ENCODE measurements at regions not wholly inside any gene's neighbourhood (a gene's known extent, or its start where the extent isn't known, plus 50 kb on each side); places are given as distances from the start of the nearest gene placed in this dataset.

DNA sequence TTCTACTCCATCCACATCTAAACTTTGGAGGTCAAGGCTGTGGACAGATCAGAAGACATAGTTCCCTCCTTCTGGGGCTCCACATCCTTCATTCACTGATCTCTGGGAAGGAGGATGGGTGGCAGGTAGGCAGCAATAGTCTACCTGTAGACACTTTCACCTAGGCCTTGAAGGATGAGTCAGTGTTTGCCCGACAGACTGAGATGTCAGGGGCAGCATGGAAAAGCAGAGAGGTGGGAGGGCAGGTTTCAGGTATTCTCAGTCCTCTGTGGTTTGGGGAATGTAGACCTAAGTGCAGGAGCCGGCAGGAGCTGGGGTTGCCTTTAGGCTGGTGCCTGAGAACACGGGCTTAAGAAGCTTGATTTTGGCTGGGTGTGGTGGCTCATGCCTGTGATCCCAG lies 171.9 kb upstream of the ZNF267 start:
- H3K4me3 ChIP-seq (replicated peaks in 1 of 2; ENCODE audit: low read depth in 2 of 2, low read length in 2 of 2) = no peak overlapping the region
- TF ChIP-seq, protein P1, sequence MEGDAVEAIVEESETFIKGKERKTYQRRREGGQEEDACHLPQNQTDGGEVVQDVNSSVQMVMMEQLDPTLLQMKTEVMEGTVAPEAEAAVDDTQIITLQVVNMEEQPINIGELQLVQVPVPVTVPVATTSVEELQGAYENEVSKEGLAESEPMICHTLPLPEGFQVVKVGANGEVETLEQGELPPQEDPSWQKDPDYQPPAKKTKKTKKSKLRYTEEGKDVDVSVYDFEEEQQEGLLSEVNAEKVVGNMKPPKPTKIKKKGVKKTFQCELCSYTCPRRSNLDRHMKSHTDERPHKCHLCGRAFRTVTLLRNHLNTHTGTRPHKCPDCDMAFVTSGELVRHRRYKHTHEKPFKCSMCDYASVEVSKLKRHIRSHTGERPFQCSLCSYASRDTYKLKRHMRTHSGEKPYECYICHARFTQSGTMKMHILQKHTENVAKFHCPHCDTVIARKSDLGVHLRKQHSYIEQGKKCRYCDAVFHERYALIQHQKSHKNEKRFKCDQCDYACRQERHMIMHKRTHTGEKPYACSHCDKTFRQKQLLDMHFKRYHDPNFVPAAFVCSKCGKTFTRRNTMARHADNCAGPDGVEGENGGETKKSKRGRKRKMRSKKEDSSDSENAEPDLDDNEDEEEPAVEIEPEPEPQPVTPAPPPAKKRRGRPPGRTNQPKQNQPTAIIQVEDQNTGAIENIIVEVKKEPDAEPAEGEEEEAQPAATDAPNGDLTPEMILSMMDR (IDR thresholded peaks at IDR 0.05; ENCODE audit: low read depth, low read length) = no peak
- no peak for DNase-seq (ENCODE audit: low read depth in 2 of 2)

DNA sequence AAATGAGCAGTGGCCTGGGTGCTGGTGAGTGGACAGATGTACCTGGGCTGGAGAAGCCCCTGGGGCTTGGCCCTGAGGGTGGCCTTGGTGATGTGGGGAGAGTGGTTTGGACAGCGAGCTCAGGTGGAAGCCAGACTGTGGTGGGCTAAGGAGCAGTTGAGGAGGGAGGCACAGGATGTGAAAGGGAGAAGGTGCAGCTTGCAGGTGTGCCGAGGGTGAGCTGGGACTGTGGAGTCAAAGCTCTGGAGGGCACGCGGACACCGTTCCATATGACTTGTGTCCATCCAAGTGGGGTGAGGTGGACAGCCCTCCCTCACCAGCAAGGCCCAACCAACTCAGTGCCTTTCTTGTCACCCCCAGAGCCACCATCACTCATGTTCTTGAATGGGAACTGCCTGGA lies 170.8 kb upstream of the ZNF267 start:
- no peak overlapping the region for H3K4me3 ChIP-seq (replicated peaks in 1 of 2; ENCODE audit: low read depth in 2 of 2, low read length in 2 of 2)
- no peak for DNase-seq (ENCODE audit: low read depth in 2 of 2)
- TF ChIP-seq, protein P1 (IDR thresholded peaks at IDR 0.05; ENCODE audit: low read depth, low read length) = no peak

DNA sequence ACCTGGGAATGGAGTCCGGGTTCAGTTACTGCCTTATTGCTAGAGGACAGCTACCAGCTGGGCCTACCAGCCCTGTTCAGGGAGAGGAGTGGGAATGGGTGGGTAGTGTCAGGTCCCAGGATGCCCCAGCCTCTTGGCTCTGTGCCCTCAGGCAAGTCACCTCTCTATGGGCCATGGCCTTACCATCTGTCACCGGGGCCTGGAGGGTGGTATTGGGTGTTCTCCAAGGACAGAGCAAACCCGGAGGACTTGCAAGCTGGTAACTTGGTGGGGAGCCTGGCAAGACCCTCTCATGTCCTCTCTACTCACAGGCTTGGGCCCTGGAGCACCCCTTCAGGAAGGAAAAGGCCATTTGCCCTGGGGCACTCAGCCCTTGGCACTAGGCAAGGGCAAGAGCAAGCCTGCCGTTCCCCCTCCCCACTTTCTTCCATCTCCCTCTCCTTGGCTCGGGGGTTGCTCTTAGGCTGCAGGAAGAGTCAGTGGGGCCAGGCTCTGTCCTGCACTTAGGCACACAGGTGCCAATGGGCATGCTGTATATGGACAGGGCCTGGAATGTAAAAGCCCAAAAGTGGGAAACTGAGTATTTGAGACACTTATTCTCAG lies 170.0 kb upstream of the ZNF267 start:
- H3K4me3 ChIP-seq (replicated peaks in 1 of 2; ENCODE audit: low read depth in 2 of 2, low read length in 2 of 2) = no peak overlapping the region
- TF ChIP-seq, protein P1 (IDR thresholded peaks at IDR 0.05; ENCODE audit: low read depth, low read length) = no peak
- no peak for DNase-seq (ENCODE audit: low read depth in 2 of 2)

DNA sequence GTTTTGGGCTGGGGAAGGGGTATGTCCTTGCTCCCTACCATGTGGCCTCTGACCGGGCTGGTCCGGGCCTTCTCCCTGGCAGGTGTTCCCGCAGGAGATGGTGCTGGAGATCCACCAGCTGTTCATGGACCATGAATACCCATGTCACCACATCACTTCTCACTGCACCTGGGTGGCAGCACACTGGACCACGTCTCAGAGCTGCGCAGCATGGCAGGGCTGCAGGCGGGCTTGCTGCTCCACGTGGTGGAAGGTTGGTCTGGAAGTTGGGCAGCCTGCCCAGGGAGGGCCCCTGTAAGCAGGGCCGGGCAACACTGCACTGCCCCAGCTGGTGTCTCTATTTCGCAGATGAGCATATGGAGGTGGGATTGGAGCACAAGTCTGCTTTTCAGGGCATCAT lies 169.5 kb upstream of the ZNF267 start:
- DNase-seq (ENCODE audit: low read depth in 2 of 2) = no peak
- TF ChIP-seq, protein P1 (IDR thresholded peaks at IDR 0.05; ENCODE audit: low read depth, low read length) = no peak

DNA sequence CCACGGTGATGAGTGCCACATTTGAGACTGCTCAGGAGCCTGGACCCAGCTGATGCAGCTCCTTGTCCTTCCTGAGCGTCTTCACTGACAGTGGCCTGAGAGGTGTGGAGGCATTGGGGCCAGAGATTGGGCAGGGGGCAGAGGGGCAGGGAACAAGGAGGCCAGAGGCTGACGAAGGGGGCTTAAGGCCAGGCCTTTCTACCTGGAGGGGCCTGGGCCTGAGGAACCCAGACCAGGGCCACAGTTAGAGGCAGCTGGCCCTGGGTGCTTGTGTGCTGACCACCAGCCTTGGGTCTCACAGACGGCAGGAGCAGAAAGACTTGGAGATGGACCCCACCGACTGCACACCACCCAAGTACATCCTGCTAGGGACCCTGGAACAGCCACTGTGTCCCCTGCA lies 168.2 kb upstream of the ZNF267 start:
- TF ChIP-seq, protein P1 (IDR thresholded peaks at IDR 0.05; ENCODE audit: low read depth, low read length) = no peak
- no peak overlapping the region for H3K4me3 ChIP-seq (replicated peaks in 1 of 2; ENCODE audit: low read depth in 2 of 2, low read length in 2 of 2)
- DNase-seq (ENCODE audit: low read depth in 2 of 2) = no peak

More for the DNA sequence above, 169.5 kb upstream of the ZNF267 start:
- H3K4me3 ChIP-seq (replicated peaks in 1 of 2; ENCODE audit: low read depth in 2 of 2, low read length in 2 of 2) = no peak overlapping the region

DNA sequence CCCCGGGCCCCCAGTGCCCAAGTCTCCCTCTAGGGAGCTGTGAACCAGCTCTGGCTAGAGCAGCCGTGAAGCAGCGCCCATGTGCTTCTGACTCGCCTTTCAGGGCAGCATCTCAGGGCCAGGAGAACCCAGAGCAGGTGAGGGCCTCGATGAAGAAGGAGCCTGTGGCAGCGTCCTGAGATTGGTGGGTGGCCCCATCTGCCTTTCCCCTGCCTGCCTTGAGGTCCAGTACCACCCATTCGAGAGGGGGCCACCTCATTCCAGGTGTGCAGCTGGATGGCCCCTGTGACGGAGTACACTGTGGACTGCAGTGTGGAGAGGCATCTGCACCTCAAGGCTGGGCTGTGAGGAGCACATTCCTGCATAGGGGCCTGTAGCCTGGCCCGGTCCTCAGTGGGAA lies 167.3 kb upstream of the ZNF267 start:
- DNase-seq (ENCODE audit: low read depth in 2 of 2) = no peak
- TF ChIP-seq, protein P1 (IDR thresholded peaks at IDR 0.05; ENCODE audit: low read depth, low read length) = no peak

DNA sequence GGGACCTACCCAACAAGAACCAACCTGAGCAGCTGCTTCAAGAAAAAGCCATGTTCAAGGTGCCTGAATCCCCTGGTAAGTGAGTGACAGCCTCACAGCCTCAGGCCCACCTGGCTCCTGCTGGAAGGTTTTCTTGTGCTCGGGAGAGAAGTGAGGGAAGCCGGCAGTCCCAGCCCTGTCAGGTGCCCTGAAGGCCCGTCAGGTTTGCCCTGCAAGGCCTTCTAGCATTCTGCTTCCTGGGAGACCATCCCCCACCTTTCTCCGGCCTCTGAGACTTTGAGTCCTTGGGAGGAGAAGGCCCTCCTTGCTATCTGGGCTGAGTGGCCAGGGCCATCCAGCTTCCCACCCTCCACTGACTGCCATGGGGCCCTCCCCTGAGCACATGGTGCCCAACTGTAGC lies 166.7 kb upstream of the ZNF267 start:
- TF ChIP-seq, protein P1 (IDR thresholded peaks at IDR 0.05; ENCODE audit: low read depth, low read length) = no peak
- no peak overlapping the region for H3K4me3 ChIP-seq (replicated peaks in 1 of 2; ENCODE audit: low read depth in 2 of 2, low read length in 2 of 2)
- no peak for DNase-seq (ENCODE audit: low read depth in 2 of 2)

More for the DNA sequence above, 167.3 kb upstream of the ZNF267 start:
- H3K4me3 ChIP-seq (replicated peaks in 1 of 2; ENCODE audit: low read depth in 2 of 2, low read length in 2 of 2) = no peak overlapping the region

All from cardiac fibroblast (primary cell).